ENCODE measurements at regions not wholly inside any gene's neighbourhood (a gene's known extent, or its start where the extent isn't known, plus 50 kb on each side); places are given as distances from the start of the nearest gene placed in this dataset.

GRCh38 chr2:53182601-53183000 lies 585.0 kb upstream of the CHAC2 start:
- TF ChIP-seq CTCF (IDR thresholded peaks at IDR 0.05) (no peak), POLR2A (IDR thresholded peaks at IDR 0.05) (no peak)

Measured in Peyer's patch (tissue), 4 donors.